ENCODE measurements at regions not wholly inside any gene's neighbourhood (a gene's known extent, or its start where the extent isn't known, plus 50 kb on each side); places are given as distances from the start of the nearest gene placed in this dataset.
A peak's percentile ranks its signal among the peaks of the same experiment; 100 is the strongest.
"Not testable (repeated sequence)": the region's sequence is repeated elsewhere in the genome, so short reads cannot be mapped to it uniquely, and the experiment has no call there.

- H3K27me3 ChIP-seq = no peaks in the 10 kb centered on the region
- H3K27ac ChIP-seq = no peak overlapping the region
- no peaks in the 10 kb centered on the region for H3K4me1 ChIP-seq
- 83 to 88% methylated on average over 2 of the region's 2 CpGs for WGBS, 2 donors
- no peak for TF ChIP-seq CTCF (IDR thresholded peaks at IDR 0.05)
- TF ChIP-seq EP300 (IDR thresholded peaks at IDR 0.05) = no peak
- no peak for TF ChIP-seq POLR2AphosphoS5 (IDR thresholded peaks at IDR 0.05)
- no peak for TF ChIP-seq POLR2A (IDR thresholded peaks at IDR 0.05)
- H3K36me3 ChIP-seq = no peaks in the 10 kb centered on the region
- no peak overlapping the region for H3K4me3 ChIP-seq
- DNase-seq (no peak), ATAC-seq (ENCODE audit: low FRiP score in 2 of 2) (no peak)
- no peaks in the 10 kb centered on the region for H3K9me3 ChIP-seq
Measured at GRCh38 chr7:91504919-91505318, 240.7 kb downstream of the FZD1 start.

DNA sequence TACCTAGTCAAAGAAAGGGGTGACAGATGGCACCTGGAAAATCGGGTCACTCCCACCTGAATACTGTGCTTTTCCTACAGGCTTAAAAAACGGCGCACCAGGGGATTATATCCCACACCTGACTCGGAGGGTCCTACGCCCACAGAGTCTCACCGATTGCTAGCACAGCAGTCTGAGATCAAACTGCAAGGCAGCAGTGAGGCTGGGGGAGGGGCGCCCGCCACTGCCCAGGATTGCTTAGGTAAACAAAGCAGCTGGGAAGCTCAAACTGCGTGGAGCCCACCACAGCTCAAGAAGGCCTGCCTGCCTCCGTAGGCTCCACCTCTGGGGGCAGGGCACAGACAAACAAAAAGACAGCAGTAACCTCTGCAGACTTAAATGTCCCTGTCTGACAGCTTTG is 242.7 kb downstream of the FZD1 start:
- H3K4me3 ChIP-seq; H3K4me1 ChIP-seq; H3K36me3 ChIP-seq; H3K27me3 ChIP-seq; ATAC-seq (ENCODE audit: low FRiP score in 2 of 2); H3K9me3 ChIP-seq; H3K27ac ChIP-seq: not testable (repeated sequence)
- DNase-seq = peak in 1 of 2 donors; percentile 38
- WGBS, 2 donors = 77 to 87% methylated on average over 6 to 10 of the region's 10 CpGs

- 52 to 64% methylated on average over 1 of the region's 1 CpG for WGBS, 2 donors
- H3K36me3 ChIP-seq; DNase-seq; H3K4me1 ChIP-seq; H3K9me3 ChIP-seq; H3K4me3 ChIP-seq; H3K27me3 ChIP-seq; H3K27ac ChIP-seq; ATAC-seq (ENCODE audit: low FRiP score in 2 of 2): not testable (repeated sequence)
Measured at GRCh38 chr7:91511861-91512260, 247.6 kb downstream of the FZD1 start.

DNA sequence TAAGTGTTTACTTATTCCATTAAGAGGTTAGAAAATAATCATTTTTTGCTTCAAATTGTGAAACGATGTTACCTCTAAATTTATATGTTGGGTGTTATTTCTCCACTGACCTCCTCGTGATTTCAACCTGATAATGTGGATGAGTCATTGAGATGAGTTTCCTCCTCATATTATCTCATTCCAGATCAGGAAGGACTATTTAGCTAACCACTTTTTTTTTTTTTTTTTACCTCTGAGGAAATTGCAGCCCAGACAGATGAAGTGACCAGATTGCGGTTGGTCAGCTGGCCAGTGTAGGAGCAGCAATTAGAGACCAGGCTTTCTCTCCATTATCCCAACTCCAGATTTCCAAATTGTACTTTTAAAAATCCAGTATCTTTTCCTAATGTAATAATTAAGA is 248.7 kb downstream of the FZD1 start:
- Histone ChIP-seq H3K9me3 (no peaks in the 10 kb centered on the region), H3K36me3 (no peaks in the 10 kb centered on the region), H3K27ac (no peak overlapping the region), H3K4me3 (no peak overlapping the region), H3K4me1 (no peaks in the 10 kb centered on the region), H3K27me3 (no peaks in the 10 kb centered on the region)
- DNase-seq = no peak
- ATAC-seq (ENCODE audit: low FRiP score in 2 of 2) = peak in 1 of 2 donors; percentile 51
- WGBS, 2 donors = 51 to 55% methylated on average over 3 of the region's 3 CpGs
- TF ChIP-seq EP300 (IDR thresholded peaks at IDR 0.05) = no peak
- no peak for TF ChIP-seq CTCF (IDR thresholded peaks at IDR 0.05)
- TF ChIP-seq POLR2AphosphoS5 (IDR thresholded peaks at IDR 0.05) = no peak
- TF ChIP-seq POLR2A (IDR thresholded peaks at IDR 0.05) = no peak

GRCh38 chr7:91514591-91514990 is 250.4 kb downstream of the FZD1 start:
- H3K27me3 ChIP-seq = no peaks in the 10 kb centered on the region
- WGBS, 2 donors = 95% methylated on average over 4 of the region's 4 CpGs
- H3K4me3 ChIP-seq = no peak overlapping the region
- ATAC-seq (ENCODE audit: low FRiP score in 2 of 2) (no peak), DNase-seq (no peak)
- no peaks in the 10 kb centered on the region for H3K4me1 ChIP-seq
- H3K36me3 ChIP-seq = no peaks in the 10 kb centered on the region
- no peaks in the 10 kb centered on the region for H3K9me3 ChIP-seq
- TF ChIP-seq POLR2AphosphoS5 (IDR thresholded peaks at IDR 0.05) = no peak
- TF ChIP-seq POLR2A (IDR thresholded peaks at IDR 0.05) = no peak
- TF ChIP-seq EP300 (IDR thresholded peaks at IDR 0.05) = no peak
- TF ChIP-seq CTCF (IDR thresholded peaks at IDR 0.05) = no peak
- no peak overlapping the region for H3K27ac ChIP-seq

GRCh38 chr7:91515961-91516360 is 251.7 kb downstream of the FZD1 start:
- Histone ChIP-seq H3K9me3 (no peaks in the 10 kb centered on the region), H3K27ac (no peak overlapping the region)
- 75 to 91% methylated on average over 1 of the region's 1 CpG for WGBS, 2 donors

More at GRCh38 chr7:91515961-91516360, 251.7 kb downstream of the FZD1 start:
- Histone ChIP-seq H3K36me3 (no peaks in the 10 kb centered on the region), H3K27me3 (no peaks in the 10 kb centered on the region), H3K4me1 (no peaks in the 10 kb centered on the region), H3K4me3 (no peak overlapping the region)
- no peak for TF ChIP-seq POLR2A (IDR thresholded peaks at IDR 0.05)
- TF ChIP-seq POLR2AphosphoS5 (IDR thresholded peaks at IDR 0.05) = no peak
- TF ChIP-seq CTCF (IDR thresholded peaks at IDR 0.05) = no peak
- no peak for TF ChIP-seq EP300 (IDR thresholded peaks at IDR 0.05)
- ATAC-seq (ENCODE audit: low FRiP score in 2 of 2) (no peak), DNase-seq (no peak)
